ENCODE measurements at regions not wholly inside any gene's neighbourhood (a gene's known extent, or its start where the extent isn't known, plus 50 kb on each side); places are given as distances from the start of the nearest gene placed in this dataset.
"Not testable (repeated sequence)": the region's sequence is repeated elsewhere in the genome, so short reads cannot be mapped to it uniquely, and the experiment has no call there.

DNA sequence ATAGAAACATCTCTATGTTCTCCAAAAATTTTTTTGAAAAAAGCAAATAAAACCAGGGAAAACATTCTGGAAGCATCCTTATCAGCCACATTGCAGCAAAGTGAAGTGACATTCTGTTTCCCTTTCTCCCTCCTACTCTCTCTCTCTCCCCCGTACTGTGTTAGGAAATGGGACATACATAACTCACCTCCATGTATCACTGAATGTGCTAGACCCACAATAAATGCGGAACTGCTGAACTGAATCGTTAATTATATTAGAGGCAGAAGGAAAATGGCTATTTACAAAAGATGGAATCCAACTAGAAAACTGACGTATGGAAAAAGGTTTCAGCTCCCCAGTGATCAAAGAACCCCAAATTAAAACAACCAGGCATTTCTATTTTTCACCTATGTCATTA is 129.8 kb downstream of the MINAR1 start:
- DNase-seq (no peak), ATAC-seq (no peak)
- Histone ChIP-seq H3K4me3 (no peak overlapping the region), H3K36me3 (no peaks in the 10 kb centered on the region), H3K27me3 (peaks cover 0 to 12% (median 11%) of the 10 kb centered on the region in 3 donors), H3K9me3 (no peaks in the 10 kb centered on the region), H3K4me1 (no peaks in the 10 kb centered on the region), H3K27ac (no peak overlapping the region)
- in situ Hi-C loops (cut with MboI; ENCODE audit: low sequenced_read_pairs in 4 of 4): no loop called here
- no peak for TF ChIP-seq POLR2A (IDR thresholded peaks at IDR 0.05)
- TF ChIP-seq, protein P1, sequence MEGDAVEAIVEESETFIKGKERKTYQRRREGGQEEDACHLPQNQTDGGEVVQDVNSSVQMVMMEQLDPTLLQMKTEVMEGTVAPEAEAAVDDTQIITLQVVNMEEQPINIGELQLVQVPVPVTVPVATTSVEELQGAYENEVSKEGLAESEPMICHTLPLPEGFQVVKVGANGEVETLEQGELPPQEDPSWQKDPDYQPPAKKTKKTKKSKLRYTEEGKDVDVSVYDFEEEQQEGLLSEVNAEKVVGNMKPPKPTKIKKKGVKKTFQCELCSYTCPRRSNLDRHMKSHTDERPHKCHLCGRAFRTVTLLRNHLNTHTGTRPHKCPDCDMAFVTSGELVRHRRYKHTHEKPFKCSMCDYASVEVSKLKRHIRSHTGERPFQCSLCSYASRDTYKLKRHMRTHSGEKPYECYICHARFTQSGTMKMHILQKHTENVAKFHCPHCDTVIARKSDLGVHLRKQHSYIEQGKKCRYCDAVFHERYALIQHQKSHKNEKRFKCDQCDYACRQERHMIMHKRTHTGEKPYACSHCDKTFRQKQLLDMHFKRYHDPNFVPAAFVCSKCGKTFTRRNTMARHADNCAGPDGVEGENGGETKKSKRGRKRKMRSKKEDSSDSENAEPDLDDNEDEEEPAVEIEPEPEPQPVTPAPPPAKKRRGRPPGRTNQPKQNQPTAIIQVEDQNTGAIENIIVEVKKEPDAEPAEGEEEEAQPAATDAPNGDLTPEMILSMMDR (IDR thresholded peaks at IDR 0.05 in 4 of 5, conservative IDR thresholded peaks at IDR 0.05 in 1 of 5): no peak
- intact Hi-C loops (cut with DNase I; ENCODE audit: low total_unique reads): no loop called here

DNA sequence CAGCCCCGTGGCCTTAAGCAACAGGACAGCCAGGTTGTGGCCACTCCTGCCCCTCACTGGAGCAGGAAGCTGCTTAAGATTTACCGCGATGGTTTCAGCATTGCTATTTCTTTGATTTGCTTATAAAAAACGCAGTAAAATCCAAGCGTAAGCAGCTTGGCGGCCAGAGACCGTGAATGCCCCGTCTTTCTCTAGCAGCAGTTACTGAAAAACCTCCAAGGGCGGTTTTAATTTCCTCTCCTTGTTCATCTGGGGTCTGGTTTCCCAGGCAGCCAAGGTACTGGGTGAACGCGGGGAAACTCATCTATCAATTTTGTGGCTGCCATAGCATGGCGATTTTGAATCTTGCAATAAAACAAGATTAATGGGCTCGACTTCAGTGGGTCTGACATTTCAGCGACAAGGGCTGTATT is 130.3 kb downstream of the MINAR1 start:
- Histone ChIP-seq H3K27ac (no peak overlapping the region), H3K4me1 (no peaks in the 10 kb centered on the region), H3K36me3 (no peaks in the 10 kb centered on the region), H3K4me3 (no peak overlapping the region), H3K9me3 (no peaks in the 10 kb centered on the region), H3K27me3 (peaks cover 0 to 12% (median 11%) of the 10 kb centered on the region in 3 donors)
- intact Hi-C loops (cut with DNase I; ENCODE audit: low total_unique reads): no loop called here
- no peak for ATAC-seq
- TF ChIP-seq POLR2A (IDR thresholded peaks at IDR 0.05): no peak
- in situ Hi-C loops (cut with MboI; ENCODE audit: low sequenced_read_pairs in 4 of 4): no loop called here
- DNase-seq: no peak

DNA sequence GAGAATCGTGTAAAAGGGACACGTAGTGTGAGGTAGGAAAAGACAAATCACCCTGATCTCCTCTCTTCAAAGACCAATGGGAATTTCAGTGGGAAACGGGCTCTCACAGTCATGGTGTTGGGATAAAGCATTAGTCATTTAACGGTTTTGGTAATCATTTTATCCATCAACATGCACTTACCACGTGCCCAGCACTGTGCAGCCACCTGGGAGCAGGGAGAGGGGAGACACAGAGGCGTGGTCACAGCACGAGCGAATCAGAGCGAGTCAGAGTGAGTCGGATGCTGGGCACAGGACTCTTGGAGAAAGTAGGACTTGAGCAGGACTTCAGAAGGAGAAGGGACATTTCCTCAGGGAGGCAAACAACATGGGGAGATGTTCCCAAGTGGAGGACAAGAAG is 130.8 kb downstream of the MINAR1 start:
- no peaks in the 10 kb centered on the region for H3K4me1 ChIP-seq
- H3K4me3 ChIP-seq: no peak overlapping the region
- intact Hi-C loops (cut with DNase I; ENCODE audit: low total_unique reads) (no loop called here), in situ Hi-C loops (cut with MboI; ENCODE audit: low sequenced_read_pairs in 4 of 4) (no loop called here)
- TF ChIP-seq, protein P1 (IDR thresholded peaks at IDR 0.05 in 4 of 5, conservative IDR thresholded peaks at IDR 0.05 in 1 of 5): no peak
- no peak for TF ChIP-seq POLR2A (IDR thresholded peaks at IDR 0.05)
- DNase-seq (no peak), ATAC-seq (no peak)
- H3K9me3 ChIP-seq: no peaks in the 10 kb centered on the region
- H3K36me3 ChIP-seq: no peaks in the 10 kb centered on the region
- H3K27ac ChIP-seq: no peak overlapping the region
- H3K27me3 ChIP-seq: peaks cover 0 to 12% (median 11%) of the 10 kb centered on the region in 3 donors

DNA sequence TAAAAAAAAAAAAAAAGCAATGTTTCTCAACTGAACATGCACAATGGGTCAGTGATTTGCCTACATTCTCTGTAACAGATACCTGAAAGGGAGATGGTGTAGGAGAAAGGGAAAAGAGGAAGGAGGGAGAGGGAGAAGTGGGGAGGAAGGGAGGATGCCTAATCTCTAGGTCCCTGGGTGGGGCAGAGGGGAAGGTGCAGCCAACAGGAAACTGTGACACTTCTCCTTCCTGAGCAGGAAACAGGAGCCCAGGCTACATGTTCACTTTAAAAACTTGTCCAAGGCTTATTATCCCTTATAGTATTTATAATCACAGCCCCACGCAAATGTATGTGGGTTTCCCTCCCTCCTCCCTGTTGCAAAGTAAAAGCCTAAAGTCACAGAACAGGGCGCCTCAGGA is 137.9 kb downstream of the MINAR1 start:
- H3K36me3 ChIP-seq: no peaks in the 10 kb centered on the region
- ATAC-seq (no peak), DNase-seq (no peak)
- intact Hi-C loops (cut with DNase I; ENCODE audit: low total_unique reads) (no loop called here), in situ Hi-C loops (cut with MboI; ENCODE audit: low sequenced_read_pairs in 4 of 4) (no loop called here)
- TF ChIP-seq, protein P1 (IDR thresholded peaks at IDR 0.05 in 4 of 5, conservative IDR thresholded peaks at IDR 0.05 in 1 of 5): no peak
- no peak for TF ChIP-seq POLR2A (IDR thresholded peaks at IDR 0.05)
- H3K4me3 ChIP-seq: no peak overlapping the region
- no peaks in the 10 kb centered on the region for H3K4me1 ChIP-seq
- H3K27me3 ChIP-seq: peaks cover 0 to 3% (median 0%) of the 10 kb centered on the region in 3 donors
- no peak overlapping the region for H3K27ac ChIP-seq
- H3K9me3 ChIP-seq: no peaks in the 10 kb centered on the region

DNA sequence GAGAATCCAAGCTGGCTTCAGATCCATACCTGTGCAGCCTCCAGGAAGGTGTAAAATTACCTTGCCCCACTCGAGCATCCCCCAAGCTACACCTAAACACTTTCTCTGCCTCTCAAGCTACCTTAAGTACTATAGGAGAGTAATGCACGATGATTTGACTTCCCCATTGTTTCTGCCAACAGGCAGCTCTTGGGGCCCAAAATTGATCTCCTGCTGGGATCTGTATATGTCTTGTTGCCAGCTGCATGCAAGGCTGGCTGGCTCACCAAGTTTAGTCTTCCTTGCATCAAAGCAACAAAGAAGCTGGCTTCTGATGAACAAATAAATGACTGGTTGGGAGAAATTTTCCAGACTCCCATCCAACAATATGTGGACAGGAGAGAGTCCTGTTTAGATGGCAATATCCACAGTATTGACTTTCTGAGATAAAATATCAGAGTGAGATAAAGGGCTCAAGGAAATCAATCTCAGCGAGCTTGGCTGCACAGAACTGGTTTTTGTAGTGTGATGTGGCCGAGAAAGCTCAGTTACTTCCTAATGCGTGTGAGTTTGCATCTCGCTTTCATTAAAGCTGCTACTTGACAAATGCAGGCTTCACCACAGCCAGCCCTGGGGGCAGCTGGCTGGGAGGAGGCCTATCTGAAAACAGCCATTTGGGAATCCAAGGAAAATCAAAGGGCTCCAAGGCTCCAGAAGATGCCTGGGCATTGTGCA is 140.7 kb downstream of the MINAR1 start:
- ATAC-seq (no peak), DNase-seq (no peak)
- intact Hi-C loops (cut with DNase I; ENCODE audit: low total_unique reads): no loop called here
- in situ Hi-C loops (cut with MboI; ENCODE audit: low sequenced_read_pairs in 4 of 4): no loop called here
- TF ChIP-seq, protein P1 (IDR thresholded peaks at IDR 0.05 in 4 of 5, conservative IDR thresholded peaks at IDR 0.05 in 1 of 5): no peak
- no peak for TF ChIP-seq POLR2A (IDR thresholded peaks at IDR 0.05)
- Histone ChIP-seq H3K4me3 (no peak overlapping the region), H3K9me3 (no peaks in the 10 kb centered on the region), H3K4me1 (no peaks in the 10 kb centered on the region), H3K27me3 (peaks cover 0 to 3% (median 0%) of the 10 kb centered on the region in 3 donors), H3K36me3 (no peaks in the 10 kb centered on the region), H3K27ac (no peak overlapping the region)

DNA sequence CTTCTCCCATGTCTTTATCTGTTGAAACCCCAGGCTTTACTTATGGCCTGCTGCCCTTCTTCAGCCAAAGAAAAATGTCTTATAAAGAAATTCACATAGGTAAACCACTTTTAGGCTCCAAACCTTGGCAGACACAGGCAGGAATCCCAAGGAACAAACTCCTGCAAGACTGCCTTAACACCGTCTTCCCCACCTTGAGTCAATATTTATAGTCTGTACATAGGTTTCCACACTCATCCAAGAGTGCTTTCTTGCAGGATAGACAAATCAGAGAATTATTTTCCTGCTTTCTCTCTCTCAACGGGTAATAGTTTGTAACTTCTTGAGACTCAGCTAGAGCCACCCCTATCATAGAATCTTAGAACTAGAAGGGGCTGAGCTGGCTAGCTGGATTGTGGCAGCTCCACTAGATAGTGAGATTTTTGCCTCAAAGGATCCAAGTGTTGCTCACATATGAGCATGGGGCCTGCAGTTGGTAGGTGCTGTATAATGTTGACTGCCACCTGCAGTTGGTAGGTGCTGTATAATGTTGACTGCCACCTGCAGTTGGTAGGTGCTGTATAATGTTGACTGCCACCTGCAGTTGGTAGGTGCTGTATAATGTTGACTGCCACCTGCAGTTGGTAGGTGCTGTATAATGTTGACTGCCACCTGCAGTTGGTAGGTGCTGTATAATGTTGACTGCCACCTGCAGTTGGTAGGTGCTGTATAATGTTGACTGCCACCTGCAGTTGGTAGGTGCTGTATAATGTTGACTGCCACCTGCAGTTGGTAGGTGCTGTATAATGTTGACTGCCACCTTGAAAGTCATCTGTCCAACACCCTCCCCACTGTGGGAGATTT is 142.5 kb downstream of the MINAR1 start:
- H3K4me1 ChIP-seq; H3K36me3 ChIP-seq; DNase-seq; H3K9me3 ChIP-seq; H3K27ac ChIP-seq; ATAC-seq; H3K27me3 ChIP-seq; in situ Hi-C loops (cut with MboI; ENCODE audit: low sequenced_read_pairs in 4 of 4); H3K4me3 ChIP-seq; intact Hi-C loops (cut with DNase I; ENCODE audit: low total_unique reads): not testable (repeated sequence)
